HL-60 (cell line): ENCODE measurements at regions not wholly inside any gene's neighbourhood (a gene's known extent, or its start where the extent isn't known, plus 50 kb on each side); places are given as distances from the start of the nearest gene placed in this dataset.

Experiments used
- DNase-seq, 2 experiments: peaks; one replicate each; pipeline ENCODE4 v3.0.0-alpha.2; 2010 to 2020; ENCODE audit warnings: low read depth in 1 of 2, low spot score in 1 of 2
- H3K27ac ChIP-seq: fragments of 250-450 bp; sonication (Bioruptor Pico); replicated peaks from 2 replicates; pipeline ENCODE4 v1.5.1; 2020; ENCODE audit warnings: mild to moderate bottlenecking, moderate library complexity
- H3K27me3 ChIP-seq: fragments of 250-450 bp; sonication (Bioruptor Pico); 2 replicates; pipeline ENCODE4 v1.5.1; 2021; ENCODE audit warnings: mild to moderate bottlenecking, moderate library complexity; ENCODE audit not compliant: insufficient read depth, poor library complexity, severe bottlenecking
- H3K4me3 ChIP-seq: replicated peaks from 2 replicates; pipeline ENCODE4 v1.5.1; 2011; ENCODE audit warnings: mild to moderate bottlenecking, control low read depth, low read length; ENCODE audit not compliant: insufficient read depth
- GABPA ChIP-seq: IDR thresholded peaks from 2 replicates; pipeline ENCODE4 v1.6.1; 2012; ENCODE audit warnings: low read depth
- POLR2AphosphoS5 ChIP-seq: IDR thresholded peaks from 2 replicates; pipeline ENCODE4 v1.6.1; 2012; ENCODE audit warnings: low read depth
- SPI1 ChIP-seq: IDR thresholded peaks from 2 replicates; pipeline ENCODE4 v1.6.1; 2012; ENCODE audit warnings: low read depth, mild to moderate bottlenecking, borderline replicate concordance
- TF ChIP-seq, protein P1 (sequence below): IDR thresholded peaks from 2 replicates; pipeline ENCODE4 v1.6.1; 2012; ENCODE audit warnings: low read depth; ENCODE audit not compliant: insufficient replicate concordance
- TF ChIP-seq, protein P2 (sequence below): IDR thresholded peaks from one replicate; pipeline ENCODE4 v1.5.1; 2011; ENCODE audit warnings: low read length, control low read depth, inconsistent platforms; ENCODE audit not compliant: insufficient read depth

DNA sequence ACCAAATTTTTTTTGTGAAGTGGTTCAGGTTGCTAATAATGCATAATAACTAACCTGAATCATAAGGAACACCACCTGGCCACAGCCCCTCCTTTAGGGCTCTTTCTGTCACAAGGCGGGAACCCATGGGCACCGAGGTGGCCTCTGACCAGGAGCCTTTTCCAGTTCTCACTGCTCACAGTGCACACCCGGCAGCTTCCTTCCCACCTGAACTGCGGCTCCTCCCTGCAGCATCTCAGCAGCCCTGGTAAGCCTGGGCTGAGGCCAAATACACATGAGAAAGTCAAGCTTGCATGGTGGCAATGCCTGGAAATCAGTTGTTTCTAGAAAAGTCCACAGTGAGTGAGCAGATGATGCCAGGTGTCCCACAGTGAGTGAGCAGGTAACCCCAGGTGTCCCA lies 77.6 kb upstream of the SNTG2 start:
- TF ChIP-seq SPI1: no peak
- no peak for TF ChIP-seq POLR2AphosphoS5
- TF ChIP-seq, protein P1, sequence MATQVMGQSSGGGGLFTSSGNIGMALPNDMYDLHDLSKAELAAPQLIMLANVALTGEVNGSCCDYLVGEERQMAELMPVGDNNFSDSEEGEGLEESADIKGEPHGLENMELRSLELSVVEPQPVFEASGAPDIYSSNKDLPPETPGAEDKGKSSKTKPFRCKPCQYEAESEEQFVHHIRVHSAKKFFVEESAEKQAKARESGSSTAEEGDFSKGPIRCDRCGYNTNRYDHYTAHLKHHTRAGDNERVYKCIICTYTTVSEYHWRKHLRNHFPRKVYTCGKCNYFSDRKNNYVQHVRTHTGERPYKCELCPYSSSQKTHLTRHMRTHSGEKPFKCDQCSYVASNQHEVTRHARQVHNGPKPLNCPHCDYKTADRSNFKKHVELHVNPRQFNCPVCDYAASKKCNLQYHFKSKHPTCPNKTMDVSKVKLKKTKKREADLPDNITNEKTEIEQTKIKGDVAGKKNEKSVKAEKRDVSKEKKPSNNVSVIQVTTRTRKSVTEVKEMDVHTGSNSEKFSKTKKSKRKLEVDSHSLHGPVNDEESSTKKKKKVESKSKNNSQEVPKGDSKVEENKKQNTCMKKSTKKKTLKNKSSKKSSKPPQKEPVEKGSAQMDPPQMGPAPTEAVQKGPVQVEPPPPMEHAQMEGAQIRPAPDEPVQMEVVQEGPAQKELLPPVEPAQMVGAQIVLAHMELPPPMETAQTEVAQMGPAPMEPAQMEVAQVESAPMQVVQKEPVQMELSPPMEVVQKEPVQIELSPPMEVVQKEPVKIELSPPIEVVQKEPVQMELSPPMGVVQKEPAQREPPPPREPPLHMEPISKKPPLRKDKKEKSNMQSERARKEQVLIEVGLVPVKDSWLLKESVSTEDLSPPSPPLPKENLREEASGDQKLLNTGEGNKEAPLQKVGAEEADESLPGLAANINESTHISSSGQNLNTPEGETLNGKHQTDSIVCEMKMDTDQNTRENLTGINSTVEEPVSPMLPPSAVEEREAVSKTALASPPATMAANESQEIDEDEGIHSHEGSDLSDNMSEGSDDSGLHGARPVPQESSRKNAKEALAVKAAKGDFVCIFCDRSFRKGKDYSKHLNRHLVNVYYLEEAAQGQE: no peak
- no peak for TF ChIP-seq GABPA
- TF ChIP-seq, protein P2, sequence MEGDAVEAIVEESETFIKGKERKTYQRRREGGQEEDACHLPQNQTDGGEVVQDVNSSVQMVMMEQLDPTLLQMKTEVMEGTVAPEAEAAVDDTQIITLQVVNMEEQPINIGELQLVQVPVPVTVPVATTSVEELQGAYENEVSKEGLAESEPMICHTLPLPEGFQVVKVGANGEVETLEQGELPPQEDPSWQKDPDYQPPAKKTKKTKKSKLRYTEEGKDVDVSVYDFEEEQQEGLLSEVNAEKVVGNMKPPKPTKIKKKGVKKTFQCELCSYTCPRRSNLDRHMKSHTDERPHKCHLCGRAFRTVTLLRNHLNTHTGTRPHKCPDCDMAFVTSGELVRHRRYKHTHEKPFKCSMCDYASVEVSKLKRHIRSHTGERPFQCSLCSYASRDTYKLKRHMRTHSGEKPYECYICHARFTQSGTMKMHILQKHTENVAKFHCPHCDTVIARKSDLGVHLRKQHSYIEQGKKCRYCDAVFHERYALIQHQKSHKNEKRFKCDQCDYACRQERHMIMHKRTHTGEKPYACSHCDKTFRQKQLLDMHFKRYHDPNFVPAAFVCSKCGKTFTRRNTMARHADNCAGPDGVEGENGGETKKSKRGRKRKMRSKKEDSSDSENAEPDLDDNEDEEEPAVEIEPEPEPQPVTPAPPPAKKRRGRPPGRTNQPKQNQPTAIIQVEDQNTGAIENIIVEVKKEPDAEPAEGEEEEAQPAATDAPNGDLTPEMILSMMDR: no peak

DNA sequence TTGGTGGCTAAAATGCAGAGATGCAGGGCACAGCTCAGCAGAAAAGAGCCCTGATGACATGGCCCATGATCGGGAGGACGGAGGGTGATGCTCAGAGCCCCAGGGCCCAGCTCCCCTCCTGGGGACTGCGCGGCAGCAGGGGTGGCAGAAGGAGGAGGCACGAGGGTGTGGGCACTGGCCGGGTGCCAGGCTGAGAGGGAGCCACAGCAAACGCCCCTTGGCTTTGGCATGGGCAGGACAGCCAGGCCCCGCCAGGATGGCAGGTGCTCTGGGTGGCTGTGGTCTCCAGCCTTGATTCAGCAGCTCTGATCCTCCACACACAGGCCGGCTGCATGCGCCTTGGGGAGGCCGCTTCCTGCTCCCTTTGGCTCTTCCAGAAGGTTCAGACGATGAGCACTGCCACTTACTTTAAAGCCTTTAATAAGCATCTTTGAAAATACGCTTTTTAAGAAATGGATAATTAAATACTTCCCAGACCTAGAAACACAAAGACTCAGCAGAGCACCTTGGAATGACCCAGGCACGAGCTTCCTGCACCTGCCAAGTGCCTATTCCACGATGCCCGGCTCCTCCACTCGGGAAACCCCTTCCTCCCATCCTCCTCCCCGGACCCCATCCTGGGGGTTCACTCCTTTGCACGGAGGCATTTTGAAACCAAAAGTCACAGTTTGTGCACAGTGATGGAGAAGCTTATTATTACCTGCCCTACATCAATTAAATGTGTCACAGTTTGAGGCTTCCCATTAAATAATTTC lies 78.5 kb upstream of the SNTG2 start:
- Histone ChIP-seq H3K27ac (no peak overlapping the region), H3K4me3 (no peak overlapping the region), H3K27me3 (no peaks in the 10 kb centered on the region)
- no peak for DNase-seq
- no peak for TF ChIP-seq GABPA
- TF ChIP-seq POLR2AphosphoS5: no peak
- TF ChIP-seq SPI1: no peak
- TF ChIP-seq, protein P2: no peak
- TF ChIP-seq, protein P1: no peak

More for the DNA sequence above, 77.6 kb upstream of the SNTG2 start:
- Histone ChIP-seq H3K27me3 (no peaks in the 10 kb centered on the region), H3K27ac (no peak overlapping the region), H3K4me3 (no peak overlapping the region)
- no peak for DNase-seq

DNA sequence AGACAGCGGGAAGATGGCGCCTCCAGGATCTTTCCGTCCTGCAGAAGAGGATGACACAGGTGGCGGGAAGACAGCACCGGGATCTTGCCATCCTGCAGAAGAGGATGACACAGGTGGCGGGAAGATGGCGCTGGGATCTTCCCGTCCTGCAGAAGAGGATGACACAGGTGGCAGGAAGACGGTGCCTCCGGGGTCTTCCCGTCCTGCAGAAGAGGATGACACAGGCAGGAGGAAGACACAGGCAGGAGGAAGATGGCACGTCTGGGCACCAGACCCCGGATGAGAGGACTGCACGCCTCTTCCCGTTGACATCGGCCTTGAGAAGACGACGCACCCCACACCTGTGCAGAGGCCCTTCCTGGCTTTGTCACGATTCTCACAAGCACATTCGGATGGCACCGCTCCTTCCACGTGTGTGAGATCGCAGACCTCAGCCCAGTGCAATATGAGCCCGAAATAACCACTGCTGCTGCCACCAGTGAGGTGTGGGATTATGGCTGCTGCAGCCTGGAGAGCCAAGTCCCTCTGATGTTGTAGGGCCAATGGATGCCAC lies 79.4 kb upstream of the SNTG2 start:
- Histone ChIP-seq H3K4me3 (no peak overlapping the region), H3K27me3 (no peaks in the 10 kb centered on the region), H3K27ac (no peak overlapping the region)
- no peak for DNase-seq
- TF ChIP-seq, protein P2: no peak
- TF ChIP-seq SPI1 (no peak), POLR2AphosphoS5 (no peak), GABPA (no peak)
- TF ChIP-seq, protein P1: no peak
